ENCODE measurements at regions not wholly inside any gene's neighbourhood (a gene's known extent, or its start where the extent isn't known, plus 50 kb on each side); places are given as distances from the start of the nearest gene placed in this dataset.

DNA sequence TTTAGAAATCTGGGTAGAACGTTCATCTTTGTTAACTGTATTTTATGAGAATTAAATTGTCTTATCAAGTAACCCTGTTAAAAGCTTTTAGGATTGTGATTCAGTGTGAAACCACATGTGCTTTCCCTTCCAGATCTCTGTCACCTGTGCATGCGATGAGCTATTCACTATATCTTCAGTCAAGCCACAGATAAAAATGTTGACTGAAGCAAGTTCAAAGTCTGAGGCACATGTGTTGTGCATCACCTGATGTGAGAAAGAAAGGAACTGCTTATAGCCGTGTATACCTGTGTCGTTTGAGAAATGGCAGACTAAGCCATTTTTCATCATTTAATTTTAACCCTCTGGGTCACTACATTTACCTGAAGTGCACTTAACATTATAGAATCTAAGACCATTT is 1088.9 kb upstream of the TENM4 start:
- TF ChIP-seq BHLHE40 (IDR thresholded peaks at IDR 0.05; ENCODE audit: borderline replicate concordance) (no peak), TARDBP (IDR thresholded peaks at IDR 0.05) (no peak), ELF4 (IDR thresholded peaks at IDR 0.05) (no peak)
